ENCODE measurements at regions not wholly inside any gene's neighbourhood (a gene's known extent, or its start where the extent isn't known, plus 50 kb on each side); places are given as distances from the start of the nearest gene placed in this dataset.

- ATAC-seq (no peak), DNase-seq (ENCODE audit: low spot score) (no peak)
- Histone ChIP-seq H3K4me1 (ENCODE audit: insufficient read depth) (0 out of 2 replicates have a peak, but pooled peaks cover 3% of the 10 kb centered on the region), H2AFZ (no peak overlapping the region), H3K4me3 (no peak overlapping the region), H3K4me2 (no peak overlapping the region), H3K27me3 (ENCODE audit: insufficient read depth) (no peaks in the 10 kb centered on the region), H3K79me2 (replicated peaks; ENCODE audit: insufficient read depth) (no peaks in the 10 kb centered on the region), H4K20me1 (replicated peaks; ENCODE audit: insufficient read depth) (no peaks in the 10 kb centered on the region), H3F3A (replicated peaks; ENCODE audit: low read depth) (no peaks in the 10 kb centered on the region), H3K36me3 (ENCODE audit: insufficient read depth) (no peaks in the 10 kb centered on the region), H3K9me2 (ENCODE audit: insufficient read depth) (peaks cover 16% of the 10 kb centered on the region), H3K27ac (ENCODE audit: low read depth) (no peak overlapping the region)
- no peak overlapping the region for H3K4me3 Mint-ChIP-seq
- TF ChIP-seq ZNF114 (CRISPR knock-in tag; IDR thresholded peaks at IDR 0.05) = no peak
- no peak for TF ChIP-seq NANOG (IDR thresholded peaks at IDR 0.05; ENCODE audit: borderline replicate concordance)
- TF ChIP-seq JUNB (IDR thresholded peaks at IDR 0.05; ENCODE audit: unreplicated experiment) = no peak
- H3K4me1 Mint-ChIP-seq = peaks cover 11% of the 10 kb centered on the region
- H3K9me3 Mint-ChIP-seq = peaks cover 11% of the 10 kb centered on the region
- H3K27ac Mint-ChIP-seq = no peak overlapping the region
- H3K27me3 Mint-ChIP-seq (ENCODE audit: insufficient read depth, low read depth, poor library complexity) = no peaks in the 10 kb centered on the region
- H3K36me3 Mint-ChIP-seq (ENCODE audit: low read depth) = peaks cover 4% of the 10 kb centered on the region; the same call in 1 of the 3 replicates
Measured at GRCh38 chr20:8969146-8969583, 99.7 kb upstream of the PLCB4 start.

- Mint-ChIP-seq H3K9me3 (peaks cover 11% of the 10 kb centered on the region), H3K4me1 (peaks cover 17% of the 10 kb centered on the region), H3K4me3 (no peak overlapping the region), H3K27me3 (ENCODE audit: insufficient read depth, low read depth, poor library complexity) (no peaks in the 10 kb centered on the region), H3K27ac (no peak overlapping the region), H3K36me3 (ENCODE audit: low read depth) (peaks cover 4% of the 10 kb centered on the region; the same call in 1 of the 3 replicates)
- Histone ChIP-seq H4K20me1 (replicated peaks; ENCODE audit: insufficient read depth) (no peaks in the 10 kb centered on the region), H3K36me3 (ENCODE audit: insufficient read depth) (no peaks in the 10 kb centered on the region), H3K4me3 (no peak overlapping the region), H3F3A (replicated peaks; ENCODE audit: low read depth) (no peaks in the 10 kb centered on the region), H3K4me2 (no peak overlapping the region), H3K27ac (ENCODE audit: low read depth) (no peak overlapping the region), H3K9me2 (ENCODE audit: insufficient read depth) (peaks cover 16% of the 10 kb centered on the region), H3K4me1 (ENCODE audit: insufficient read depth) (0 out of 2 replicates have a peak, but pooled peaks cover 7% of the 10 kb centered on the region), H3K27me3 (ENCODE audit: insufficient read depth) (no peaks in the 10 kb centered on the region), H2AFZ (no peak overlapping the region), H3K79me2 (replicated peaks; ENCODE audit: insufficient read depth) (no peaks in the 10 kb centered on the region)
- TF ChIP-seq ZNF114 (CRISPR knock-in tag; IDR thresholded peaks at IDR 0.05) (no peak), ETS1 (IDR thresholded peaks at IDR 0.05) (no peak), ZNF462 (CRISPR knock-in tag; IDR thresholded peaks at IDR 0.05) (no peak), REST (IDR thresholded peaks at IDR 0.05; ENCODE audit: unreplicated experiment) (no peak), POLR2AphosphoS5 (IDR thresholded peaks at IDR 0.05; ENCODE audit: low read depth) (no peak), EZH2 (IDR thresholded peaks at IDR 0.05; ENCODE audit: low read depth, unreplicated experiment) (no peak)
- ATAC-seq = no peak
- no peak for DNase-seq (ENCODE audit: low spot score)
Measured at GRCh38 chr20:8971669-8972316, 97.1 kb upstream of the PLCB4 start.

All from GM23338 (cell line).